Endothelial cell of umbilical vein (primary cell): ENCODE measurements at regions not wholly inside any gene's neighbourhood (a gene's known extent, or its start where the extent isn't known, plus 50 kb on each side); places are given as distances from the start of the nearest gene placed in this dataset.

Experiments
- BruUV-seq: library from RNA; stranded (reverse); fragments of 400-500 nt; replicated peaks from 2 replicates; lab custom pipeline; 2021; lab: Mats Ljungman, UMichigan
- CTCF ChIA-PET: fragments of 300-600, 350-600 bp; sonication (Branson Sonifier 250); formaldehyde crosslinking; loops from one replicate; lab custom pipeline; 2021; ENCODE audit warnings: antibody characterized with exemption, inconsistent platforms; lab: Charles Lee
- POLR2A ChIA-PET: fragments of 300-600, 350-600 bp; sonication (Branson Sonifier 250); formaldehyde crosslinking; loops from one replicate; lab custom pipeline; 2021; ENCODE audit warnings: antibody characterized with exemption, inconsistent platforms; lab: Charles Lee
- DNase-seq: peaks from one replicate; pipeline ENCODE4 v3.0.0-alpha.2; 2011; ENCODE audit warnings: low read depth, low spot score
- FAIRE-seq: peaks from 2 replicates; lab custom pipeline; 2011; peaks lifted over from hg19 to GRCh38; lab: Jason Lieb, UNC
- H2AFZ ChIP-seq: 2 replicates; pipeline ENCODE4 v1.6.0; 2012; ENCODE audit warnings: low read depth, low read length, control low read depth, inconsistent platforms
- H3K27ac ChIP-seq: 2 replicates; pipeline ENCODE4 v1.5.1; 2011; ENCODE audit warnings: low read depth, mild to moderate bottlenecking, control low read depth, low read length, moderate library complexity; ENCODE audit not compliant: insufficient read depth
- H3K27me3 ChIP-seq, 2 experiments: 2 replicates each; pipeline versions ENCODE4 v1.6.0 to v1.6.1; 2011; ENCODE audit warnings: low read length in 2 of 2, mixed read lengths in 1 of 2; ENCODE audit not compliant: control insufficient read depth in 2 of 2, insufficient read depth in 2 of 2
- H3K36me3 ChIP-seq, 2 experiments: 2 replicates in 1 of 2; 3 replicates in 1 of 2; pipeline ENCODE4 v1.5.1; 2011; ENCODE audit warnings: low read length in 2 of 2, mild to moderate bottlenecking in 1 of 2, moderate library complexity in 1 of 2; ENCODE audit not compliant: control insufficient read depth in 2 of 2, insufficient read depth in 2 of 2; ENCODE audit errors: extremely low read depth in 1 of 2
- H3K4me1 ChIP-seq: 3 replicates; pipeline ENCODE4 v1.5.1; 2011; ENCODE audit warnings: mild to moderate bottlenecking, low read length; ENCODE audit not compliant: control insufficient read depth, insufficient read depth; ENCODE audit errors: extremely low read depth
- H3K4me2 ChIP-seq: 2 replicates; pipeline ENCODE4 v1.6.1; 2011; ENCODE audit warnings: low read length, control low read depth, mixed read lengths; ENCODE audit not compliant: insufficient read depth
- H3K4me3 ChIP-seq, 3 experiments: fragments of 200-600 bp in 1 of 3; sonication (generic), shearing (Covaris generic) in 1 of 3; replicated peaks in 1 of 3; 2 replicates each; pipeline ENCODE4 v1.5.1; 2011 to 2016; ENCODE audit warnings: control low read depth in 3 of 3, low read length in 3 of 3, mild to moderate bottlenecking in 2 of 3, inconsistent platforms in 1 of 3, low read depth in 1 of 3, moderate library complexity in 1 of 3; ENCODE audit not compliant: insufficient read depth in 1 of 3
- H3K79me2 ChIP-seq: 2 replicates; pipeline ENCODE4 v1.6.0; 2012; ENCODE audit warnings: low read length, inconsistent platforms; ENCODE audit not compliant: control insufficient read depth, insufficient read depth
- H3K9ac ChIP-seq: replicated peaks from 2 replicates; pipeline ENCODE3; 2011; ENCODE audit warnings: low read length, control low read depth; ENCODE audit not compliant: insufficient read depth; ENCODE audit errors: extremely low read depth
- H3K9me1 ChIP-seq: replicated peaks from 3 replicates; pipeline ENCODE4 v1.6.0; 2011; ENCODE audit warnings: mild to moderate bottlenecking, low read length; ENCODE audit not compliant: control insufficient read depth, insufficient read depth; ENCODE audit errors: extremely low read depth
- H3K9me3 ChIP-seq: replicated peaks from 2 replicates; pipeline ENCODE4 v1.5.1; 2012; ENCODE audit warnings: low read length, inconsistent platforms; ENCODE audit not compliant: control insufficient read depth, insufficient read depth
- H4K20me1 ChIP-seq: replicated peaks from 2 replicates; pipeline ENCODE3; 2011; ENCODE audit warnings: mild to moderate bottlenecking, low read length; ENCODE audit not compliant: control insufficient read depth, insufficient read depth; ENCODE audit errors: extremely low read depth
- CTCF ChIP-seq, 2 donors: IDR thresholded peaks; 1 replicate in 1 of 2; 2 replicates in 1 of 2; pipeline ENCODE4 v1.5.1; 2011; ENCODE audit warnings: low read length in 2 of 2, mild to moderate bottlenecking in 2 of 2, moderate library complexity in 2 of 2, control low read depth in 1 of 2, inconsistent platforms in 1 of 2, low read depth in 1 of 2; ENCODE audit not compliant: insufficient read depth in 1 of 2; ENCODE audit errors: extremely low read depth in 1 of 2
- EZH2 ChIP-seq: IDR thresholded peaks from 2 replicates; pipeline ENCODE4 v1.6.1; 2012; ENCODE audit warnings: borderline replicate concordance, low read depth, mild to moderate bottlenecking, moderate library complexity, low read length, inconsistent platforms; ENCODE audit not compliant: severe bottlenecking
- FOS ChIP-seq: IDR thresholded peaks from 2 replicates; pipeline ENCODE4 v1.6.1; 2011; ENCODE audit warnings: mild to moderate bottlenecking, low read length, moderate library complexity, borderline replicate concordance; ENCODE audit not compliant: insufficient read depth
- GATA2 ChIP-seq: IDR thresholded peaks from 2 replicates; pipeline ENCODE4 v1.7.0; 2011; ENCODE audit warnings: low read depth, mild to moderate bottlenecking, moderate library complexity, mixed read lengths, low read length; ENCODE audit not compliant: insufficient read length, insufficient read depth
- JUN ChIP-seq: IDR thresholded peaks from 2 replicates; pipeline ENCODE4 v1.6.1; 2011; ENCODE audit warnings: borderline replicate concordance, low read depth; ENCODE audit not compliant: insufficient read length, insufficient read depth
- MAX ChIP-seq: IDR thresholded peaks from 2 replicates; pipeline ENCODE4 v1.6.1; 2011; ENCODE audit not compliant: insufficient read depth, insufficient read length
- MYC ChIP-seq: IDR thresholded peaks from one replicate; pipeline ENCODE4 v1.6.1; 2011; ENCODE audit warnings: mild to moderate bottlenecking, low read depth, low read length
- POLR2A ChIP-seq: IDR thresholded peaks from 2 replicates; pipeline ENCODE4 v1.6.1; 2012; ENCODE audit warnings: low read depth, mild to moderate bottlenecking, control low read depth, low read length
- POLR2AphosphoS5 ChIP-seq: IDR thresholded peaks from 2 replicates; pipeline ENCODE4 v1.6.1; 2012; ENCODE audit warnings: low read depth, mild to moderate bottlenecking, control low read depth, low read length, moderate library complexity; ENCODE audit not compliant: insufficient read depth
- dilution Hi-C: fragments of 300-500 bp; cut with MboI; formaldehyde crosslinking; loops from one replicate; pipeline ENCODE4 v1.15.0; 2019; ENCODE audit warnings: low sequenced_read_pairs; ENCODE audit not compliant: extremely low pct_ligation_motif_present
- intact Hi-C: fragments of 100-400 bp; cut with micrococcal nuclease; formaldehyde crosslinking; loops from one replicate; pipeline ENCODE4 v1.10.0; 2022

- intact Hi-C loops (no loop called here), dilution Hi-C loops (no loop called here)
- Histone ChIP-seq H3K36me3 (no peaks in the 10 kb centered on the region), H3K27me3 (no peaks in the 10 kb centered on the region), H3K27ac (no peak overlapping the region), H3K79me2 (no peaks in the 10 kb centered on the region), H3K9ac (no peak overlapping the region), H3K9me1 (no peaks in the 10 kb centered on the region), H3K4me3 (no peak overlapping the region), H3K9me3 (no peaks in the 10 kb centered on the region), H2AFZ (no peak overlapping the region), H3K4me1 (no peaks in the 10 kb centered on the region), H3K4me2 (no peak overlapping the region), H4K20me1 (no peaks in the 10 kb centered on the region)
- ChIA-PET CTCF (interaction anchor here (1.0 to 1.2 kb wide), 3 partner anchors 9 to 267 kb away, joined by 3 read pairs; no protein-coding TSS in a partner anchor), POLR2A (no interaction called here)
- BruUV-seq, result no TSS peak
- DNase-seq (no peak), FAIRE-seq (no peak)
- no peak for TF ChIP-seq POLR2AphosphoS5
- TF ChIP-seq POLR2A, result no peak
- no peak for TF ChIP-seq EZH2
- no peak for TF ChIP-seq GATA2
- TF ChIP-seq FOS, result no peak
- TF ChIP-seq MYC, result no peak
- no peak for TF ChIP-seq JUN
- TF ChIP-seq MAX, result no peak
- TF ChIP-seq CTCF (IDR thresholded peaks at IDR 0.05; ENCODE audit: extremely low read depth in 1 of 2, insufficient read depth in 1 of 2, low read depth in 1 of 2, low read length in 2 of 2), result no peak
Measured at GRCh38 chr6:121582262-121582661, 146.8 kb downstream of the GJA1 start.
